IPS DF 19.7 (cell line): ENCODE measurements at regions not wholly inside any gene's neighbourhood (a gene's known extent, or its start where the extent isn't known, plus 50 kb on each side); places are given as distances from the start of the nearest gene placed in this dataset.
"Not testable (repeated sequence)": the region's sequence is repeated elsewhere in the genome, so short reads cannot be mapped to it uniquely, and the experiment has no call there.

Experiments used
- DNase-seq: peaks from one replicate; pipeline ENCODE4 v3.0.0-alpha.2; 2013; ENCODE audit warnings: low read depth, low spot score

GRCh38 chr13:111584101-111584672, 263.7 kb downstream of the TEX29 start:
- DNase-seq: no peak

- DNase-seq: no peak
These were observed 264.4 kb downstream of the TEX29 start for GRCh38 chr13:111584870-111585269.

GRCh38 chr13:111586291-111586690, 265.8 kb downstream of the TEX29 start:
- no peak for DNase-seq

- DNase-seq: no peak
These were observed 266.8 kb downstream of the TEX29 start for GRCh38 chr13:111587249-111587648.

- DNase-seq: no peak
These were observed 268.9 kb downstream of the TEX29 start for GRCh38 chr13:111589321-111589720.

- no peak for DNase-seq
These were observed 269.6 kb downstream of the TEX29 start for GRCh38 chr13:111589992-111590391.

- DNase-seq: no peak
These were observed 270.4 kb downstream of the TEX29 start for GRCh38 chr13:111590796-111591195.

GRCh38 chr13:111593490-111593889, 273.0 kb downstream of the TEX29 start:
- DNase-seq: not testable (repeated sequence)

- DNase-seq: no peak
These were observed 274.2 kb downstream of the TEX29 start for GRCh38 chr13:111594606-111595005.

- no peak for DNase-seq
These were observed 274.8 kb downstream of the TEX29 start for GRCh38 chr13:111595276-111595675.

- DNase-seq: no peak
These were observed 275.3 kb downstream of the TEX29 start for GRCh38 chr13:111595791-111596190.

GRCh38 chr13:111597191-111597611, 276.8 kb downstream of the TEX29 start:
- no peak for DNase-seq

GRCh38 chr13:111597618-111598017, 277.2 kb downstream of the TEX29 start:
- DNase-seq: no peak

- DNase-seq: no peak
These were observed 278.3 kb downstream of the TEX29 start for GRCh38 chr13:111598747-111599146.

GRCh38 chr13:111599791-111600190, 279.3 kb downstream of the TEX29 start:
- no peak for DNase-seq

GRCh38 chr13:111602874-111603273, 282.4 kb downstream of the TEX29 start:
- DNase-seq: no peak

- DNase-seq: no peak
These were observed 283.7 kb downstream of the TEX29 start for GRCh38 chr13:111604097-111604496.

GRCh38 chr13:111608556-111608955, 288.1 kb downstream of the TEX29 start:
- DNase-seq: no peak

- DNase-seq: no peak
These were observed 289.2 kb downstream of the TEX29 start for GRCh38 chr13:111609631-111610030.

GRCh38 chr13:111610081-111610480, 289.6 kb downstream of the TEX29 start:
- DNase-seq: no peak

GRCh38 chr13:111610879-111611278, 290.4 kb downstream of the TEX29 start:
- DNase-seq: no peak

GRCh38 chr13:111611651-111612050, 291.2 kb downstream of the TEX29 start:
- DNase-seq: no peak

- DNase-seq: no peak
These were observed 292.4 kb downstream of the TEX29 start for GRCh38 chr13:111612886-111613285.

- no peak for DNase-seq
These were observed 293.6 kb downstream of the TEX29 start for GRCh38 chr13:111614009-111614408.
